IPS-NIHi11 (cell line): ENCODE measurements at regions not wholly inside any gene's neighbourhood (a gene's known extent, or its start where the extent isn't known, plus 50 kb on each side); places are given as distances from the start of the nearest gene placed in this dataset.
A peak's percentile ranks its signal among the peaks of the same experiment; 100 is the strongest.

Experiments
- DNase-seq: peaks from one replicate; pipeline ENCODE4 v3.0.0; 2012; ENCODE audit warnings: mixed read lengths, low spot score

- DNase-seq = no peak
These were observed 81.7 kb upstream of the ANO1 start for GRCh38 chr11:69996451-69996850.

- DNase-seq = no peak
These were observed 80.8 kb upstream of the ANO1 start for GRCh38 chr11:69997352-69997751.

GRCh38 chr11:69999721-70000120 lies 78.4 kb upstream of the ANO1 start:
- DNase-seq = peak; percentile 62

- DNase-seq = no peak
These were observed 77.9 kb upstream of the ANO1 start for GRCh38 chr11:70000228-70000627.

- no peak for DNase-seq
These were observed 76.9 kb upstream of the ANO1 start for GRCh38 chr11:70001246-70001645.

- DNase-seq = no peak
These were observed 75.7 kb upstream of the ANO1 start for GRCh38 chr11:70002433-70002832.

- no peak for DNase-seq
These were observed 72.9 kb upstream of the ANO1 start for GRCh38 chr11:70005107-70005818.

GRCh38 chr11:70007796-70008195 lies 70.3 kb upstream of the ANO1 start:
- DNase-seq = no peak

- no peak for DNase-seq
These were observed 67.3 kb upstream of the ANO1 start for GRCh38 chr11:70010774-70011173.

- no peak for DNase-seq
These were observed 65.9 kb upstream of the ANO1 start for GRCh38 chr11:70012134-70012733.

- DNase-seq = no peak
These were observed 63.8 kb upstream of the ANO1 start for GRCh38 chr11:70014291-70014690.

- no peak for DNase-seq
These were observed 61.3 kb upstream of the ANO1 start for GRCh38 chr11:70016666-70017367.

- no peak for DNase-seq
These were observed 59.3 kb upstream of the ANO1 start for GRCh38 chr11:70018816-70019215.

- DNase-seq = no peak
These were observed 58.5 kb upstream of the ANO1 start for GRCh38 chr11:70019576-70020011.

- no peak for DNase-seq
These were observed 57.5 kb upstream of the ANO1 start for GRCh38 chr11:70020336-70021214.

GRCh38 chr11:70021586-70021985 lies 56.5 kb upstream of the ANO1 start:
- DNase-seq = no peak

- DNase-seq = no peak
These were observed 53.9 kb upstream of the ANO1 start for GRCh38 chr11:70024036-70024772.

GRCh38 chr11:70024773-70025045 lies 53.4 kb upstream of the ANO1 start:
- DNase-seq = no peak

GRCh38 chr11:70025308-70025707 lies 52.8 kb upstream of the ANO1 start:
- DNase-seq = no peak

GRCh38 chr11:70026012-70026411 lies 52.1 kb upstream of the ANO1 start:
- no peak for DNase-seq

- no peak for DNase-seq
These were observed 51.4 kb upstream of the ANO1 start for GRCh38 chr11:70026726-70027125.

- no peak for DNase-seq
These were observed 50.7 kb upstream of the ANO1 start for GRCh38 chr11:70027451-70027850.
